T1000 (cell line): ENCODE measurements at regions not wholly inside any gene's neighbourhood (a gene's known extent, or its start where the extent isn't known, plus 50 kb on each side); places are given as distances from the start of the nearest gene placed in this dataset.

Experiments used
- DNase-seq: peaks from one replicate; lab custom pipeline; 2025; ENCODE audit warnings: mixed read lengths; lab: John Stamatoyannopoulos, UW

DNA sequence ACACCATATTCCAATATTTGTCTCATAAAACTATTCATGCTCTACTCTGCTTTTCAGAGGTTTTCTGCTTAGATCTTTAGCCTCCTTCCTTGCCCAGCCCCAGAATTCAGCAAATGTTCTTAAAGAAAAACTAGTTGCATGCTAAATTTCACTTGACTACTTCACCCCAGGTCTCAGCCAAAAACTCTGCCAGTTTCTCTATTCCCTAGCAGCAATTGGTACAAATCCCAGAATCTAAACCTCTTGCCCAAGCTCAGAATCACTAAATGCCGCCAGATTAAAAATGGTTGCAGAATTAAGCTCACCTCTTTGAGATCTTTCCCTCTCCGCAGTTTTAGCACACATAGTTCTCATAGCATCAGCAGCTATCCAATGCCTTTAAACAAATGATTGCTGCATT is 331.2 kb upstream of the SMARCA2 start:
- DNase-seq = no peak

DNA sequence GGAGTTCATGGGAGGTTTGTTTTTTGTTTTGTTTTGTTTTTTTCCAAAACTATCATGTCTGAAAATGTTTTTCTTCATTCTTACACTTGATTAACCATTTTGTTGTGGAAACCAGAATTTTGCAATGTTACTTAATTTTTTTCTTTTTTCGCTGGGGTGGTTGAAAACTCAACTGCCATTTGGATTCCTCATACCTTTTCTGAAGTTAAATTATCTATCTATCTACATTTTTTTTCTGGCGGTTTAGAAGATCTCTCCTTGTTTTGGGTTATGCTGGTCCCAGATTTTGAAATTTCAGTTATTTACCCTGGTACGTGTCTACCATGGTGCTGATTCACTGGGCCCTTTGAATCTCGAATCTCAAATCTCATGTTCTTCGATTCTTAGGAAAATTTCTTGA is 316.2 kb upstream of the SMARCA2 start:
- no peak for DNase-seq

DNA sequence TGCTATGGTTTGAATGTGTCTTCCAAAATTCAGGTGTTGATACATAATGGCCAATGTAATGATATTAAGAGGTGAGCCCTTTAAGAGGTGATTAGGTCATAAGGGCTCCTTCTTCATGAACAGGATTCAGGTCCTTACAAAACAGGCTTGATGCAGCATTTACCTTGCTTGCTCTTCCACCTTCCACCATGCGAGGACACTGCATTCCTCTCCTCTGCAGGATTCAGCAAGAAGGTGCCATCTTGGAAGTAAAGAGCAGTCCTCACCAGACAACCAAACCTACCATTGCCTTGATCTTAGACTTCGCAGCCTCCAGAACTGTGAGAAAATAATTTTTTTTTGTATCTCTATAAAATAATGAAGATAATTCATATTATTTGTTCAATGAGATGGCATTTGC is 314.0 kb upstream of the SMARCA2 start:
- no peak for DNase-seq

DNA sequence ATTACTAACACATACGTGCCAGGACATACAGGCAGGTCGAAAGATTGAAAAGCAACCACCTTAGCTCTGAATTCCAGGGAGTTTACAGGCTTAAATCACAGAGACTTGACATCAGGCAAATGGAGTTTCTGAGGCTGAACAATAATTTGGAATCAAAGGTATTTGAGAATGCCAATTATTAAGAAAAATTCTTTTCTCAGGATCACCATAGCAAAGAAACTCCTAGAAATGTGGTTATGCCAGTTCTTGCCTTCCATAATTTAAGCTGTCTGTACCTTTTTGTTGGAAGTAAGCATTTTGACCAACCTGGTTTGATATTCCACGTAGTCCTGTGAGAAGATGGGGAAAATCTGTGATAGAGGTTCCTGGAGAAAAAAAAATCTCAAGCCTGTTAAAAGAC is 312.4 kb upstream of the SMARCA2 start:
- no peak for DNase-seq

- DNase-seq = no peak
Observed at GRCh38 chr9:1707291-1707690, 307.9 kb upstream of the SMARCA2 start.

GRCh38 chr9:1708219-1708618 is 306.9 kb upstream of the SMARCA2 start:
- no peak for DNase-seq

GRCh38 chr9:1709347-1709746 is 305.8 kb upstream of the SMARCA2 start:
- DNase-seq = no peak

DNA sequence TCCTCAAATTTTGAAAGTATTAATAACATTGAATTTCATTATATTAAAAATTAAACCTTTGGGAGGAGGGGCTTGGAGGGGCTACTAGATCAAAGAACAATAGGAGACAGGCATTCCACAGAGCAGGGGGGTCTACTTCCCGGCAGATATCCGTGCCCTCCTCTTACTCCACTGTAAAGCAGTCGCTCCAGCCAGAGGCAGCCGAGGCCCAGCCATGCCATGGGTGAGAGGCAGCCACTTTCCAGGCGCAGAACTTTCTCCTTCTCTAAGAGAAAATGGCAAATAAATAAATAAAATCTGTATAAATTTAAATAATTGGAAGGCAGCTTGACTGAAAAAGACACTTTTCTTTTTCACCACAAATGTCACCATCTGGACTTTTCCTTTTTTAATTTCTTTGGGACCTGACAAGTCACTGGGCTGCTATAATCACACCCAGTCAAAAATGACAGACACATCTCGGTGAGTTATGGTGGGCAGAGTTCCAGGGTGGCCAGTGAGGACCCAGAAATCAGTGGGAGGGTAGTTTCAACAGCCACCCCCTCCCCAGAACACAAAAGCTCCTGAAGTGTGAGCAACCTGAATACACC is 302.2 kb upstream of the SMARCA2 start:
- DNase-seq = no peak

- DNase-seq = no peak
Observed at GRCh38 chr9:1713841-1714240, 301.3 kb upstream of the SMARCA2 start.

DNA sequence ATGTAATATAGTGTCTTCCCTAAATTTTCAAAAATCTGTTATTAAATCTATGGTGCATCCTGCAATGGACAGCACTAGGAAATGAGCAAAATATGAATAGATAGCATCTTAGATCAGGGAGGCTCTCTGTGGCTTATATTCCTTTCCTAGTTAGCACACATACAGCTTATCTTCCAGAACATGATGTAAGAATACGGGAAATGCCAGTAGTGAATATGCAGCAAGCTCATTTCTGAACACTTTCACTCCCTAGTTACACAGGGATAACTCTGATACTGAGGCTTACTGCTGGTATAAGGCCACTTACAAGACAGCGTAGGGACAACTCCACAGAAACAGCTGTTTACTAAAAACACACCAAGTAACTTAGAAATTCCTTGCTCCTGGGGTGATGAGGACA is 297.3 kb upstream of the SMARCA2 start:
- no peak for DNase-seq

DNA sequence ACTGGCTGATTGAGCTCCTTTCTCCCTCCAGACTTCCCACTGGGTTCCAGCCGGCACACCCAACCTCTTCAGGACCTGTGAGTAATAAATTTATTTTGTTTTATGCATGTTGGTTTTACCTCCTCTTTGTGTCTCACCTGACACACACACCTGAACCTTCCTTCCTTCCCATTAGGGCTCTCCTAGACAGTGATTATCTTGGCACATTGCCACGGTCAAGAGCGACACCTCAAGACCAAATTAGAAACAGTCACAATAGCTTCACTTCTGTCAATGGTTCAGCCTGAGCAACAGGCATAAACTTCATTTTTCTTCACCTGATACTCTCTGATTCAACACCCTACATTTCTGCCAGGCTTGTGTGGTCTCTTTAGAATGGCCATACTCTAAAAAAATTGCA is 296.3 kb upstream of the SMARCA2 start:
- no peak for DNase-seq

DNA sequence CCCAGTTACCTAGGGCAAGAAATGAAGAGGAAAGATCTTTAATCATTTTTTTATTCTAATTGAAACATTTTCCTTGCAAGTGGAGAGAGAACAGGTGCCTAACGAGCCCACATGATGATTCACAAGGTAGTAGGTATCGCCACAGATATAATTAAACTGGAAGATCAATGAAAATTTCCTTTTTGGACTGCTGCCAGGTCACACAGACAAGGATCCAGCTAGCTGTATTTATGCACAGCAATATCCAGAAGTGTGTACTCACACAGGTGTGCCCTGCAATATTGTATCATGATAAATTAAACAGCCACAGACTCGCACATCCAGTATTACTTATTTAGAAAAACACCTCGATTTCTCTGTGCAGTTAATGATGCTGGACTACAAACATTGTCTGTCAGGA is 294.0 kb upstream of the SMARCA2 start:
- no peak for DNase-seq

DNA sequence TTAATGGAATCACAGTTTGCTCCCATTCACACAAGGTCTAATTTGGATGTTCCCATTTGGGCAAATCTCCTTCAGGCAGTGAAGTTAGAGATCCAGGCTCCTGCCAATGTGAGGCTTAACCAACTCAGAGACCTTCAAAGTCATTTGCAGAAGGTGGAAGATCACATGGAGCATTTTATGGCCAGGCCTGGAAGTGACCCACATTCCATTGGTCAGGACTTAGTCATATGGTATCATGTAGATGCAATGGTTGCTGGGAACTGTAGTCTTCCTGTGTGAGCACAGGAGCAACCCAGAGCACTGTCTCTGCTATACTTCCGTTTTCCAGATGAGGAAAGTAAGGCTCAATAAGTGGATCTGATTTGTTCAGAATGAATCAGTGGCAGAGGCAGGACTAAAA is 292.7 kb upstream of the SMARCA2 start:
- DNase-seq = no peak

- DNase-seq = no peak
Observed at GRCh38 chr9:1723522-1724015, 291.6 kb upstream of the SMARCA2 start.

DNA sequence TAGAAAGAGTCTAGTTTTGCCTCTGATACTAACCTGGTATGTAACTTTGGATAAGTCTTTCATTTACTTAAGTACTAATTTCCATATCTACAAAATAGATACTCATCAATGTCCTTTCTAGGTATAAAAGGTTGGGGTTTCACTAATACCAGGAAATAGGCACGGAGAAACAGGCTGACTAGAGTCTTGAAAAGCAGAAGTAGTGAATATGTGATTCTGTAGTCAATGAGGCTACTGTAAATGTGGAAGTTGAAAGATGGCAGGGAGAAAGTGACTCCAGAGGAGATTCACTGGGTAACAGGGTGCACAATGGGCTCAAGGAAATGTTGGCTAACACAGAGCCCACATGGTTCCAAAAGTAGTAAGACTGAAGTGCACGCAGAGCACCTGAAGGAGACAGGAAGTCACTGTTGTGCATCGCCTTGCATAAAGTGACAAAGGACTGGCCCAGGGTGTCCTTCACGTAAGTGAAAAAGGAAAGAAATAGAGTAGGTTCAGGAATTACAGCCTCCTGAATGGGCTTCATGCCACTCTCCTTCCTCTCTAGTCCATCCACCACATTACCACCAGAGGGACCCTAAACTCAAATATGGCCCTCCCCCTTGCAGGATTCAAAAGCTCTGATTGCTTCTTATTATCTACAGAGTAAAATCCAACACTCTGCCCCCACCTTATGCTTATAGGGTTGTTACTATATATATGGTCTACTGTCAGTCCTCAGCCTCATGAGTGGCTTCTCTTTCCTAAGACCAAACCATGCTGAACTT is 288.0 kb upstream of the SMARCA2 start:
- DNase-seq = no peak

DNA sequence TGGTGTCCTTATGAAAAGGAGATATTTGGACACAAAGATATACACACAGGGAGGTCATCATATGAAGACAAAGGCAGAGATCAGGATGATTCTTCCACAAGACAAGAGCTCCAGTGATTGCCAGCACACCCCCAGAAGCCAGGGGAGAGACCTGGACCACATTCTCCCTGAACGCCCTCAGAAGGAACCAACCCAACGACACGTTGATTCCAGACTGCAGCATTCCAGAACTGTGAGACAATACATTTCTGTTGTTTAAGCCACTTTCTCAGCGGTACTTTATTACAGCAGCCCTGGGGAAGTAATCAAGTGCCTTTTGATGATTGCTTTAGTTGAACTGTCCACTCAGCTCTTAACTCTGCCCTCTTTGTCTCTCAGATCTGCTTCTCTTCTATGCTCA is 285.5 kb upstream of the SMARCA2 start:
- no peak for DNase-seq

GRCh38 chr9:1732670-1733069 is 282.5 kb upstream of the SMARCA2 start:
- DNase-seq = no peak

- no peak for DNase-seq
Observed at GRCh38 chr9:1738511-1739100, 276.5 kb upstream of the SMARCA2 start.

GRCh38 chr9:1743121-1743960 is 271.8 kb upstream of the SMARCA2 start:
- no peak for DNase-seq

GRCh38 chr9:1745980-1746379 is 269.2 kb upstream of the SMARCA2 start:
- no peak for DNase-seq

DNA sequence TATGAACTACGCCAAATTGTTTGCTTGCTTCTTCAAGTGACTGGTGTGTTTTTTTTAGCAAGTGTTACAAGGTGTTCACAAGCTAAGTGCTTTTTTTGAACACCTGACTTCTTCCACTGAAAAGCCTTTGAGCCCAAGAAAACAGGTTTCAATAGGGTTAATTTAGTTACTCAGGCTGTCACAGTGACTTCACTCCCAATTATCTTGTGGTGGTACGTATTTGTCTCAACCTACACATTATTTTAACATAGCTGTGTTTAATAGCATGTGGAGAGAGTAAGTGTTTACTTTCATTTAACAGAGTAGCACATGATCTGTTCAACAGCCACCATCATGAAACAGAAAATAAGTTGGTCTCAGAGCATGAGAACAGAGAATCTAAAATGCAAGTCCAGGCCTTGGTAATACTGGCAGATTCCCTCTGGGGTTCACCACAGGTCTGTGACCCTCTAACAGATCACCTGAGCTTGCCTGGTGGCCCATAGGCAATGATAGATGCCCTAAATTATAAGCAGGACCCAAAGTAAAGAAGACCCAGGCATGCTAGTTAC is 267.7 kb upstream of the SMARCA2 start:
- DNase-seq = no peak

DNA sequence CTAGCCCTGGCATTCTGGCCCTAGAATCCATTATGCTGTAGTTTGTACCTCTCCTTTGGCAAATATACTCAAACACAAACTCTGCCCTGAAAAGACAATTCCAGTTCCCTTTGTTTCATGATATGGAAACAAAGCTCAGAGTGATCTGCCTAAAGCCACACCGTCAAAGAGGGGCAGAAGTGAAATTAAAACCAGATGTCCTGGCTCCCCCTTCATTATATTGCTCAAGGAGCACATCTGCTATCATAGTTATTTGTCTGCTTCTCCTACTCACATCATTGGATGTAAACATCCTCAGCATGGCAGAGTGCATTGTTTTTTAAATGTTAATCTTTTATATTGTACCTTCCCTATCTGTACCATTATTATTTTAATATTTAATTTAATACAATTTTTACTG is 266.7 kb upstream of the SMARCA2 start:
- no peak for DNase-seq
